H1 (cell line): ENCODE measurements at regions not wholly inside any gene's neighbourhood (a gene's known extent, or its start where the extent isn't known, plus 50 kb on each side); places are given as distances from the start of the nearest gene placed in this dataset.

Experiments used
- CTCF ChIA-PET: fragments of 300-600 bp; sonication (Branson Sonifier 250); formaldehyde crosslinking; loops from one replicate; lab custom pipeline; 2021; ENCODE audit not compliant: partially characterized antibody; lab: Charles Lee
- POLR2A ChIA-PET: fragments of 300-600 bp; sonication (Branson Sonifier 250); formaldehyde crosslinking; loops from one replicate; lab custom pipeline; 2021; ENCODE audit warnings: inconsistent platforms; ENCODE audit not compliant: partially characterized antibody; lab: Charles Lee
- DNase-seq, 2 experiments: peaks; one replicate each; pipeline versions ENCODE4 v3.0.0 to v3.0.0-alpha.2; 2010 to 2022; ENCODE audit warnings: low spot score in 2 of 2, low read depth in 1 of 2, mixed read lengths in 1 of 2
- FAIRE-seq: peaks from 2 replicates; lab custom pipeline; 2011; peaks lifted over from hg19 to GRCh38; lab: Jason Lieb, UNC
- H2AFZ ChIP-seq: 2 replicates; pipeline ENCODE4 v1.8.1; 2012; ENCODE audit warnings: low read length, inconsistent platforms
- H2AK5ac ChIP-seq: 2 replicates; pipeline ENCODE4 v1.6.1; 2013; ENCODE audit warnings: low read depth, low read length
- H2BK120ac ChIP-seq: replicated peaks from 2 replicates; pipeline ENCODE3; 2013; ENCODE audit warnings: low read depth, low read length, inconsistent platforms
- H2BK12ac ChIP-seq: 2 replicates; pipeline ENCODE4 v1.6.1; 2013; ENCODE audit warnings: low read depth, low read length
- H2BK15ac ChIP-seq: 2 replicates; pipeline ENCODE4 v1.6.1; 2013; ENCODE audit warnings: low read length
- H2BK20ac ChIP-seq: 2 replicates; pipeline ENCODE4 v1.6.1; 2013; ENCODE audit warnings: low read length
- H2BK5ac ChIP-seq: 2 replicates; pipeline ENCODE4 v1.6.1; 2013; ENCODE audit warnings: low read depth, low read length
- H3K14ac ChIP-seq: 2 replicates; pipeline ENCODE4 v1.6.1; 2013; ENCODE audit warnings: inconsistent platforms; ENCODE audit not compliant: insufficient read length
- H3K18ac ChIP-seq: 2 replicates; pipeline ENCODE4 v1.6.1; 2013; ENCODE audit warnings: low read length; ENCODE audit errors: extremely low read depth
- H3K23ac ChIP-seq: 2 replicates; pipeline ENCODE4 v1.6.1; 2013; ENCODE audit warnings: inconsistent platforms; ENCODE audit not compliant: insufficient read length
- H3K23me2 ChIP-seq: 2 replicates; pipeline ENCODE4 v1.6.1; 2013; ENCODE audit warnings: low read depth, low read length
- H3K27ac ChIP-seq: 2 replicates; pipeline ENCODE4 v1.6.1; 2011; ENCODE audit warnings: low read depth, low read length, inconsistent platforms
- H3K27me3 ChIP-seq, 4 experiments: replicated peaks in 1 of 4; 1 replicate in 1 of 4; 2 replicates in 3 of 4; pipeline versions ENCODE4 v1.6.1 to v1.8.1; 2011 to 2013; ENCODE audit warnings: low read length in 3 of 4, mild to moderate bottlenecking in 3 of 4, inconsistent platforms in 2 of 4, mixed read lengths in 2 of 4, moderate library complexity in 1 of 4; ENCODE audit not compliant: control insufficient read depth in 3 of 4, insufficient read depth in 3 of 4; ENCODE audit errors: extremely low read depth in 1 of 4
- H3K36me3 ChIP-seq, 4 experiments: 2 replicates each; pipeline versions ENCODE4 v1.6.1 to v1.8.1; 2011 to 2013; ENCODE audit warnings: mild to moderate bottlenecking in 4 of 4, low read length in 3 of 4, moderate library complexity in 2 of 4, control low read depth in 1 of 4, inconsistent platforms in 1 of 4; ENCODE audit not compliant: insufficient read depth in 4 of 4, control insufficient read depth in 2 of 4
- H3K4ac ChIP-seq: replicated peaks from 2 replicates; pipeline ENCODE3; 2013; ENCODE audit warnings: low read length, low read depth, mixed read lengths, inconsistent platforms; ENCODE audit not compliant: insufficient read length
- H3K4me1 ChIP-seq, 4 experiments: replicated peaks in 1 of 4; 1 replicate in 1 of 4; 2 replicates in 3 of 4; pipeline versions ENCODE4 v1.6.1 to v1.8.1; 2011 to 2013; ENCODE audit warnings: low read length in 3 of 4, inconsistent platforms in 2 of 4, mixed read lengths in 1 of 4; ENCODE audit not compliant: insufficient read depth in 4 of 4, control insufficient read depth in 3 of 4
- H3K4me2 ChIP-seq, 2 experiments: 2 replicates each; pipeline versions ENCODE4 v1.6.1 to v1.8.1; 2011 to 2013; ENCODE audit warnings: low read depth in 2 of 2, low read length in 2 of 2, control low read depth in 1 of 2, inconsistent platforms in 1 of 2, mild to moderate bottlenecking in 1 of 2; ENCODE audit not compliant: insufficient read depth in 1 of 2
- H3K4me3 ChIP-seq, 4 experiments: fragments of 200-600, 300-600 bp in 1 of 4; sonication (generic), shearing (Covaris generic), sonication (Bioruptor Twin) in 1 of 4; 2 replicates each; pipeline versions ENCODE4 v1.5.1 to v1.8.1; 2011 to 2016; ENCODE audit warnings: low read length in 4 of 4, low read depth in 3 of 4, control low read depth in 2 of 4, inconsistent platforms in 2 of 4, mild to moderate bottlenecking in 2 of 4, mixed read lengths in 1 of 4, moderate library complexity in 1 of 4; ENCODE audit not compliant: insufficient read depth in 2 of 4; ENCODE audit errors: extremely low read depth in 1 of 4
- H3K56ac ChIP-seq: replicated peaks from 2 replicates; pipeline ENCODE3; 2013; ENCODE audit warnings: low read depth, mild to moderate bottlenecking, mixed read lengths, low read length, inconsistent platforms; ENCODE audit not compliant: insufficient read length
- H3K79me1 ChIP-seq: 2 replicates; pipeline ENCODE4 v1.6.1; 2013; ENCODE audit warnings: low read depth, low read length, control low read depth
- H3K79me2 ChIP-seq, 2 experiments: 2 replicates each; pipeline versions ENCODE4 v1.6.1 to v1.8.1; 2012 to 2013; ENCODE audit warnings: low read length in 2 of 2, mild to moderate bottlenecking in 2 of 2, inconsistent platforms in 1 of 2; ENCODE audit not compliant: insufficient read depth in 2 of 2, control insufficient read depth in 1 of 2
- H3K9ac ChIP-seq, 4 experiments: replicated peaks in 1 of 4; 1 replicate in 1 of 4; 2 replicates in 3 of 4; pipeline versions ENCODE4 v1.6.1 to v1.8.1; 2011 to 2013; ENCODE audit warnings: low read depth in 3 of 4, low read length in 3 of 4, control low read depth in 2 of 4, mild to moderate bottlenecking in 2 of 4, moderate library complexity in 2 of 4, inconsistent platforms in 1 of 4; ENCODE audit errors: extremely low read depth in 1 of 4
- H3K9me3 ChIP-seq, 2 experiments: 2 replicates each; pipeline versions ENCODE4 v1.6.1 to v1.8.1; 2012 to 2013; ENCODE audit warnings: mild to moderate bottlenecking in 2 of 2, moderate library complexity in 2 of 2, control low read depth in 1 of 2, inconsistent platforms in 1 of 2, low read depth in 1 of 2, low read length in 1 of 2, mixed read lengths in 1 of 2; ENCODE audit not compliant: insufficient read depth in 2 of 2
- H4K20me1 ChIP-seq, 2 experiments: replicated peaks in 1 of 2; 2 replicates each; pipeline versions ENCODE3 to v1.8.1; 2011 to 2013; ENCODE audit warnings: inconsistent platforms in 2 of 2, low read length in 2 of 2, mild to moderate bottlenecking in 1 of 2; ENCODE audit not compliant: insufficient read depth in 2 of 2, control insufficient read depth in 1 of 2
- H4K5ac ChIP-seq: 2 replicates; pipeline ENCODE4 v1.6.1; 2013; ENCODE audit warnings: low read length, low read depth, mixed read lengths, inconsistent platforms; ENCODE audit not compliant: insufficient read length
- H4K8ac ChIP-seq: 2 replicates; pipeline ENCODE4 v1.8.0; 2013; ENCODE audit warnings: mild to moderate bottlenecking, moderate library complexity, low read length, inconsistent platforms; ENCODE audit not compliant: insufficient read depth; ENCODE audit errors: extremely low read depth
- H4K91ac ChIP-seq: replicated peaks from 2 replicates; pipeline ENCODE3; 2013; ENCODE audit warnings: low read length, mixed read lengths, inconsistent platforms; ENCODE audit not compliant: insufficient read length
- BACH1 ChIP-seq: IDR thresholded peaks from 2 replicates; pipeline ENCODE4 v1.6.1; 2012; ENCODE audit warnings: low read length, improper control_type of control experiment
- KDM4A ChIP-seq: IDR thresholded peaks from one replicate; pipeline ENCODE4 v1.7.1; 2012; ENCODE audit warnings: low read depth, mild to moderate bottlenecking, moderate library complexity, low read length, inconsistent platforms; ENCODE audit not compliant: severe bottlenecking
- SAP30 ChIP-seq: fragments of 300-600 bp; sonication (generic); IDR thresholded peaks from 2 replicates; pipeline ENCODE4 v1.7.1; 2012; ENCODE audit warnings: low read length, moderate library complexity, mild to moderate bottlenecking, inconsistent platforms; ENCODE audit not compliant: insufficient read depth, insufficient replicate concordance
- TCF12 ChIP-seq: IDR thresholded peaks from 2 replicates; pipeline ENCODE4 v1.6.1; 2011; ENCODE audit warnings: low read depth, mild to moderate bottlenecking, low read length
- ZNF274 ChIP-seq: IDR thresholded peaks from 2 replicates; pipeline ENCODE4 v1.7.0; 2012; ENCODE audit warnings: low read length, borderline replicate concordance; ENCODE audit errors: extremely low read depth
- WGBS, 2 experiments: shearing (Covaris generic) in 1 of 2; methylation state at CpG; one replicate each; pipeline versions ENCODE4 v1.1.6 to v1.1.7; 2013 to 2015; ENCODE audit warnings: low lambda C conversion rate in 2 of 2, mixed read lengths in 2 of 2, inconsistent platforms in 1 of 2, low coverage in 1 of 2, missing lambda C conversion rate in 1 of 2; ENCODE audit not compliant: insufficient replicate concordance in 2 of 2, insufficient coverage in 1 of 2, insufficient read length in 1 of 2; ENCODE audit errors: extremely low coverage in 1 of 2, missing lambda C conversion rate in 1 of 2; 5-methylcytosine and 5-hydroxymethylcytosine counted together

DNA sequence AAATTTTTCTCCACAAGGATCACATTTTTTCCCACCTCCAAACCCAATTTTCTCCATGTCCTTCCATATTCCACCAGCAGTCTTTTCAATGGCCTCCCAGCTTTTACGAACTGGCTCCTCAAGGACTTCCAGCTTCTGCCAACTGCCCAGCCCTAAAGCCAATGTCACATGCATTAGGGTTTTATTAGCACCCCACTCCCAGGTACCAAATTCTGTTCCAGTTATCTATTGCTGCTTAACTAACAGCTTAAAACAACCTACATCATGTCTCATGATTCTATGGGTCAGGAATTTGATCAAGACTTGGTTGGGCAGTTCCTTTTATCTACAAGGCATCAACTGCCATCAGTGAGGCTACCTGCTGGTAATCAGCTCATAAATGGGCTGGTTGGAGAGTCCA lies 151.3 kb downstream of the SPTSSA start:
- no peak overlapping the region for H3K18ac ChIP-seq
- no peaks in the 10 kb centered on the region for H3K23me2 ChIP-seq
- H4K91ac ChIP-seq, result no peak overlapping the region
- H2BK5ac ChIP-seq, result no peak overlapping the region
- no peak for DNase-seq
- no peak overlapping the region for H3K23ac ChIP-seq
- no peak overlapping the region for H3K4ac ChIP-seq
- H3K79me2 ChIP-seq, result no peaks in the 10 kb centered on the region
- no peak overlapping the region for H2BK20ac ChIP-seq
- no peaks in the 10 kb centered on the region for H4K20me1 ChIP-seq
- H3K9ac ChIP-seq, result no peak overlapping the region
- H3K79me1 ChIP-seq, result no peaks in the 10 kb centered on the region
- H3K14ac ChIP-seq, result no peak overlapping the region
- H4K8ac ChIP-seq, result no peak overlapping the region
- no peaks in the 10 kb centered on the region for H3K4me1 ChIP-seq
- no peak overlapping the region for H2BK12ac ChIP-seq
- H4K5ac ChIP-seq, result no peak overlapping the region
- no peak overlapping the region for H3K27ac ChIP-seq
- POLR2A ChIA-PET, result no interaction called here
- no peak overlapping the region for H2AFZ ChIP-seq
- H3K9me3 ChIP-seq, result no peaks in the 10 kb centered on the region
- 100% methylated on average over 1 of the region's 1 CpG; no CpG with 5 or more reads in 1 of the 2 experiments for WGBS, 2 experiments
- H3K4me2 ChIP-seq, result no peak overlapping the region
- no peak overlapping the region for H3K56ac ChIP-seq
- H3K36me3 ChIP-seq, result no peaks in the 10 kb centered on the region
- no peak overlapping the region for H2BK15ac ChIP-seq
- CTCF ChIA-PET, result interaction anchor here (0.7 to 6.4 kb wide), 3 partner anchors 9 to 462 kb away, joined by 3 to 45 read pairs (median 3); no protein-coding TSS in a partner anchor
- no peak overlapping the region for H2AK5ac ChIP-seq
- no peak for FAIRE-seq
- no peak overlapping the region for H3K4me3 ChIP-seq
- H2BK120ac ChIP-seq, result no peak overlapping the region
- H3K27me3 ChIP-seq, result no peaks in the 10 kb centered on the region
- TF ChIP-seq KDM4A (no peak), SAP30 (no peak), BACH1 (no peak), TCF12 (no peak), ZNF274 (no peak)
